GM10248 (cell line): ENCODE measurements at regions not wholly inside any gene's neighbourhood (a gene's known extent, or its start where the extent isn't known, plus 50 kb on each side); places are given as distances from the start of the nearest gene placed in this dataset.

ENCODE experiments used
- CTCF ChIA-PET: fragments of 300-600 bp; sonication (Branson Sonifier 250); formaldehyde crosslinking; extraction: SDS; loops from one replicate; lab custom pipeline; 2021; ENCODE audit warnings: antibody characterized with exemption; lab: Yijun Ruan, JAX
- POLR2A ChIA-PET: fragments of 350-650 bp; sonication (Branson Sonifier 250); formaldehyde crosslinking; extraction: SDS; loops from one replicate; lab custom pipeline; 2020; ENCODE audit warnings: antibody characterized with exemption; lab: Yijun Ruan, JAX
- DNase-seq: peaks from one replicate; pipeline ENCODE4 v3.0.0; 2012; ENCODE audit errors: extremely low spot score
- CTCF ChIP-seq: IDR thresholded peaks from 2 replicates; pipeline ENCODE4 v1.5.1; 2012; ENCODE audit warnings: mild to moderate bottlenecking, low read depth; ENCODE audit errors: extremely low read depth, missing control alignments, control extremely low read depth

- ChIA-PET POLR2A (no interaction called here), CTCF (interaction anchor here (1.0 kb wide), 1 partner anchor 13 kb away, joined by 3 read pairs; no protein-coding TSS in a partner anchor)
- no peak for TF ChIP-seq CTCF
- no peak for DNase-seq
Observed at GRCh38 chr10:52701647-52702046, 70.9 kb downstream of the MBL2 start.

- ChIA-PET CTCF (no interaction called here), POLR2A (no interaction called here)
- DNase-seq, result no peak
- TF ChIP-seq CTCF, result no peak
Observed at GRCh38 chr10:52703451-52703850, 69.1 kb downstream of the MBL2 start.

- TF ChIP-seq CTCF, result no peak
- no peak for DNase-seq
- CTCF ChIA-PET, result interaction anchor here (1.3 kb wide), 1 partner anchor 58 kb away, joined by 4 read pairs; no protein-coding TSS in a partner anchor
- POLR2A ChIA-PET, result no interaction called here
Observed at GRCh38 chr10:52703898-52704297, 68.7 kb downstream of the MBL2 start.

GRCh38 chr10:52706332-52707070 is 66.1 kb downstream of the MBL2 start:
- ChIA-PET POLR2A (no interaction called here), CTCF (interaction anchor here (1.4 kb wide), 1 partner anchor 13 kb away, joined by 4 read pairs; no protein-coding TSS in a partner anchor)
- no peak for TF ChIP-seq CTCF
- DNase-seq, result no peak
